NOMO-1 treated with DMSO at 0.1 percent for 48 hours (cell line): ENCODE measurements at regions not wholly inside any gene's neighbourhood (a gene's known extent, or its start where the extent isn't known, plus 50 kb on each side); places are given as distances from the start of the nearest gene placed in this dataset.
"Not testable (repeated sequence)": the region's sequence is repeated elsewhere in the genome, so short reads cannot be mapped to it uniquely, and the experiment has no call there.

Source experiments
- DNase-seq: peaks from one replicate; lab custom pipeline; 2025; ENCODE audit not compliant: unreplicated experiment; lab: John Stamatoyannopoulos, UW

DNA sequence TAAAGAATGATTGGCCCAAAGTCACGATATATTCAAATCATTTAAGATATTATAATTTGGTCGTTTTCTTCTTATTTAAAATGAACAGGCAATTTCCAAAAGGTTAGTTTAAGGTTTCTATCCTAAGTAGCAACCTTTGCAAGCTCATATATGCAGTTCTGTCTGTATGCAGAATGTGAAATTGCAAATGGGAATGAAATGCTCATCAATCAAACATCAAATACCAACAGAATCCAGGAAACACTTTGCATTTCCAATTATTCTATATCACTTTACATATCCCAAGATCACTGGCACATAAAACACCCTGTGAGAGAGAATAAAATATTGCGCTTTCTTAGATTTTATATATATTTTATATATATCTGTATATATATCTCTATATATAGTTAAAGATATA, 237.3 kb downstream of the NRIP1 start:
- DNase-seq: no peak

DNA sequence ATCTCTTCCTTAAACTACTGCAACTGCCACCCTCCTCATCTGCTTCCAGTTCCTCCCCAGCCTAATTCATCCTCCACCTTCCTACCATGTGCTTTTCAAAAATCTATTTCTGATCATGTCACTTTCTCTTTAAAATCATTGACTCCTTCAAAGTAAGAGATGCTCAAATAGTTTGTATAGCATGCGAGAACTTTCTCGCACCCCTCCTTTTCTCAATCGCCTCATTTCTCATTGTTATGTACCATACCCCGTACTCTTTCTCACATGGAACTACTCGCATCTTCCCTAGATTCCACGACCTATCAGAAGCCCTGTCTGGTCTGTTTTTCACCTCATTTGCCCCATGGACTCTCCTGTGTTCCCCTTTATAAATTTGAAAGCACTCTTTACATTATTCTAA, 238.2 kb downstream of the NRIP1 start:
- no peak for DNase-seq

DNA sequence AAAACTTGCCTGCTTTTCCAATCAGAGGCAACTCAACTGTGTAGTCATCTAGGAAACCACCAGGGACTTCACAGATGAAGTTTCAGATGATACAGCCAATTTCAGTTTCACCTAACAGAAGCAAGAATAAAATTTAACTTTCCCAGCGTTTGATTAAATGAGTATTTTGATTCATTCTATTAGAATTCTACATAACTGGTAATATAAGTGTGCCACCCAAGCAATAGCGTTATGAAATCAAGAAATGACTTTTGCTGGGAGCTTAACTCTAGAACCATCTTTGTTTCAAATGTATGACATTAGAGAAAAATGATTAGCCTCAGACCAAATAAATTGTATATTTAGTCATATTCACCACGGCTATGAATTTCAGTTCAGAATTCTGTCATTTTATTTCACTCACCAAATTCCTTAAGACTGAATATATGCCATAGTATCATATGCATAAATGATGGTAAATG, 239.3 kb downstream of the NRIP1 start:
- no peak for DNase-seq

DNA sequence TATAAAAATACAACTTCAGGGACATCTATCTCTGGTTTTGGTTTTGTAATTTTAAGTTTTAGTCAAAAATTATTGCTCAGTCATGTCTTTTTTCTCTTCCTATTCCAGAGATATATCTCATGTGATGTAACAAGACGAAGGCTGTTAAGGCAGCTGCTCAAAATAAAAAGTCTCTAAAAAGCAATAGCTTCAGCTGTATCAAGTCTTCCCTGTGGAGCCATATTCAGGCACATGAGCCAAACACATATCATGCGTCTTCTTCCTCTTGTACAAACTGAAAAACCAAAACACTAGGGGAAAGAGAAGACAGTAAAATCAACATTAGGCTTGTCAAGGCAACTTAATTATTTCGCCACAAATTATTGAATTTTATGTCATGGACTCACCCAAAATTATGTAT, 240.7 kb downstream of the NRIP1 start:
- DNase-seq: no peak

DNA sequence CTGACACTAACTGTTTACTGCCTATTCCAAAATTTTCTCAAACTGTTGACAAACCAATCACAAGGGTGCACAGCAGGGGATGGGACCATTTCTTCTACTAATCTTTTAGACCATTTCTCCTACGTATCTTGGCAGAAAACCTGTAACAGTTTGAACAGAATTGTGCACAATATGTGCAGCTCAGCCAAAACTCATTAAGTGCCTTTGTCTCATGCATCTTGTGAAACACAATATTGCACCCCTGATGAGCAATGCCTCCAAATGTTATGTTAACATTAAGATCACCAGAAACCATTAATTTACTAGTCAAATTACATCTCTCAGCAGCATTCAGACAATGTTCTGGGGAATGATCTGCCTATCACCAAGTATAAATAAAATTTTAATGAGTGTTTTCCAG, 247.5 kb downstream of the NRIP1 start:
- DNase-seq: no peak

DNA sequence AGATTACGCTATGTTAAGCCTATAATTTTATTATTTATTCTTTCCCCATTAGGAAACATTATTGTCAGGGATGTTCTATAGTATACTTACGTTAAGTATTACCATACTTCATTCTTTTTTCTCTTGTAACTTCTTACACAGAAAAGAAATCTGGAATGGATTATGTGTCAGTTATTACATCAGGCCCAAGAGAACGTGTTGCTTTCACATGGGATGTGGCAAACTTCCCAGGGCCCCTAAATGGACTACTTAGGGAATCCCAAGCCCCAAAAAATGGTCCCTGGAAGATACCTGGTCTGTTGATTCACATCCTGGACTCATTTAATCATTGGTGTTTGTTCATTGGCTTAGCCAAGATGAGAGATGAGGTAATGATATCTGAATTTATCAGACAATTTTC, 249.8 kb downstream of the NRIP1 start:
- no peak for DNase-seq

DNA sequence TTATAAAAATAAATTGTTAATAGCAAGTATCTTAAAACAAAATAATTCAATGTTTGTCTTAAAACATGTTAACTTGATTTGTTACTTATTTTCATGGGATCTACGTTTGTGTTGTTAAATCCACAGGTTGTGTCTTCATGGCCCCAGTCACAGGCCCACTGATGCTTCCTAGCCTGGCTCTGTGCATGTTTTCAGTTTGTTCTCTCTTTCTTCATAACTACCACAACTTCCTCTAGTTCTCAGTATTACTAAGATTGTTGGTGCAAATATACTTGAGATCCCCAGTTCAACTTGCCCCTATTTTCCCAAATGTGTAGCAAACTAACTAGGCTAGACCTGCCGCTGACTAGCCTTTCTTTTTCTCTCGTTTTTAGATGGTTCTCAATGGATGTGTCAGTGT, 250.5 kb downstream of the NRIP1 start:
- DNase-seq: no peak

DNA sequence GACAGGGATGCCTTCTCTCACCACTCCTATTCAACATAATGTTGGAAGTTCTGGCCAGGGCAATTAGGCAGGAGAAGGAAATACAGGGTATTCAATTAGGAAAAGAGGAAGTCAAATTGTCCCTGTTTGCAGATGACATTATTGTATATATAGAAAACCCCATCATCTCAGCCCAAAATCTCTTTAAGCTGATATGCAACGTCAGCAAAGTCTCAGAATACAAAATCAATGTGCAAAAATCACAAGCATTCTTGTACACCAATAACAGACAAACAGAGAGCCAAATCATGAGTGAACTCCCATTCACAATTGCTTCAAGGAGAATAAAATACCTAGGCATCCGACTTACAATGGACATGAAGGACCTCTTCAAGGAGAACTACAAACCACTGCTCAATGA, 258.1 kb upstream of the SAMSN1 start:
- not testable (repeated sequence) for DNase-seq

DNA sequence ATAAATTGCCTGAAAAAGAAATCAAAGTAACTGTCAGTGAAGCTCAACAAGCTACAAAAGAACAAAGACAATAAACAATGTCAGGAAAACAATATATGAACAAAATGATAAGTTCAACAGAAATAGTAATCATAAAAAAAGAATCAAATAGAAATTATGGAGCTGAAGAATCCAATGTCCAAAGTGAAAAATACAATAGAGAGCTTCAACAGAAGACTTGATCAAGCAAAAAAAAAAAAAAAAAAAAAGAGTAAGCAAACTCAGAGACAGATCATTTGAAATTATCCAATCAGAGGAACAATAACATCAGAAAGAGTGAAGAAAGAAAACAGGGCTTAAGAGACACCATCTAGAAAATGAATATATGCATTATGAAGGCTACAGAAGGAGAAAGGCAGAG, 251.4 kb upstream of the SAMSN1 start:
- no peak for DNase-seq

DNA sequence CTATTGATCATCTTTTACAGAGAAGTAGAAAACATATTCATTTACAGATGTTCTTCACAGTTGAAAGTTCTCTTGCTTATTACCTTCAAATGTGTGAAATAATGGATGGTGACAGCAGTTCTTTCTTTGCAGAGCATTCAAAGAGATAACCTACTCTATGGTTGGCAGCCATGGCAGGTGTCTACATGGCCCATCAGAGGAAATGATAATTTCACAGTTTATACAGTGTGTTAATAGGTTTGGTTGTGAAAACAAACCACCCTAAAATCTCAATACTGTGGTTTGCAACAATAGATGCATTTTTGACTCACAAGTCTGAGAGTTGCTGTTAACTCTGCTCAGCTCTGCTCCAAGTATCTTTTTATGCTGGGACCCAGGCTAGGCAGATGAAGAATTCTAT, 241.2 kb upstream of the SAMSN1 start:
- DNase-seq: no peak

DNA sequence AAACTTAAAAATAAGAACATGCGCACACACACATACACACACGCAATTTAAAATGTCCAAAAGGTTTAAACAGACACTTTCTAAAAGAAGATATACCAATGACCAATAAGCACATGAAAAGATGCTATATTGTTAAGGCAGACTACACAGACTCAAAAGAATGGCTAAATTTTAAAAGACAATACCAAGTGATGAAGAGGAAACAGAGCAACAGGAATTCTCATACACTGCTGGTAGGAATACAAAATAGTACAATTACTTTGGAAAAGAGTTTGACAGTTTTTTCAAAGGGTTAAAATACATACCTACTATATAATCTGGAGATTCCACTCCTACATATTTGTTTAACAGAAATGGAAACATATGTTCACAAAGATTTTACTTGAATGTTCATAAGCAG, 239.6 kb upstream of the SAMSN1 start:
- no peak for DNase-seq

DNA sequence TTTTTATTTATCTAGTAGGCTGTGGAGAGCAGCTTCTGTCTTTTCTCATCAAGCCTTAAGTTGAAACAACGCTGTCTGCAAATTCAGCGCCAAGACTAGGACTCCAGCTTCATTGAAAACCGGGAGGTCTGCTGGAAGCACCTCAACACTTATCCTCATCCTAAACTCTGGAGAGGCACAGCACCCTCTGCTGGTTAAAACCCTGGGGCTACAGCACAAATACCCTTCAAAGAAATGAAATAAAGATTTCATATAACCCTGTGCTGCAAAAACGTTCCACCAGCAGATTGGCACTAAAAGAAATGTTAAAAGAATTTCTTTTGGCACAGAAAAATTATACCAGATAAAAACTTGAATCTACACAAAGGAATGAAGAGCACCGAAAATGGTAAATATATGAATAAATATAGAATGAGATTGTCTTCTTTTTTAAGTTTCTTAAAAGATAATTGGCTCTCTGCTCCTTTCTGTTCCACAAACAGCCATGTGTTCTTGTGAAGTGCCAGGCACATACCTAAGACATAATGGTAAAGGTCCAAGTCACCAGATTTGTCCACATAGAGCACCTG, 227.7 kb upstream of the SAMSN1 start:
- DNase-seq: peak; percentile 49

DNA sequence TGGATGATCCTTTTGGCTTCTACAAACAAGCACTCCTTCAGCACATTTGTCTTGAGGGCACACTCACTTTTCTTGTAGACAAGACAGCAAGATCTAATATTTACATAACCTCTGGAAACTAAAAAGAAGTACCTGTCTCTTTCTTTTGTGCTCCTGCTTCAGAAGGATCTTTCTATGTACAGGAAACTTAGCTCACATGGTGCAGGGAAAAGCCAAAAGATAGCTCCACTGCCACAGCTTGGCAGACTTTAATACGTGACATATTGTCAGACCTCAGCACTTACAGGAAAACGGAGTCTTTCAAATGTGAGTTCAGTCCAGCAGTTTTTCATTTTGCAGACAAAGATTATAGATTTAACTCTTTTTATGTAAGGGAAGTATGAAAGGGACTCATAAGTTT, 225.5 kb upstream of the SAMSN1 start:
- no peak for DNase-seq

DNA sequence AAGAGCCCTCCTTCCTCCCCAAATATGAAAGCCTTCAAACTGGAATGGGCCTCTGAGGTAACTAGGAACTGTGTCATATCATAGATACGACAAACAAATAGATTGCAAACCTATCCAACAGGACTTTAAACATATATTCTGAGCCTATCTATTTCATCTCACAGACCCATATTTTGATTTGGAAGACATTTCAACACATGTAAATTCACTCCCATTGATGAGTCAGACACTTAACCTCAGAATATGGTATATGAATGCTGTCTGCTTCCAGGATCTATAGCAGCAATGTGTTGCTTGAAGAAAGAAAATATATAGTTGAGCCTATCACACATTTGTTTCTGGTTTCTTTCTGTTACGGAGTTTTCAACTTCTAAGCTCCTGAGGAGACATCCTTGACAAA, 221.9 kb upstream of the SAMSN1 start:
- no peak for DNase-seq

DNA sequence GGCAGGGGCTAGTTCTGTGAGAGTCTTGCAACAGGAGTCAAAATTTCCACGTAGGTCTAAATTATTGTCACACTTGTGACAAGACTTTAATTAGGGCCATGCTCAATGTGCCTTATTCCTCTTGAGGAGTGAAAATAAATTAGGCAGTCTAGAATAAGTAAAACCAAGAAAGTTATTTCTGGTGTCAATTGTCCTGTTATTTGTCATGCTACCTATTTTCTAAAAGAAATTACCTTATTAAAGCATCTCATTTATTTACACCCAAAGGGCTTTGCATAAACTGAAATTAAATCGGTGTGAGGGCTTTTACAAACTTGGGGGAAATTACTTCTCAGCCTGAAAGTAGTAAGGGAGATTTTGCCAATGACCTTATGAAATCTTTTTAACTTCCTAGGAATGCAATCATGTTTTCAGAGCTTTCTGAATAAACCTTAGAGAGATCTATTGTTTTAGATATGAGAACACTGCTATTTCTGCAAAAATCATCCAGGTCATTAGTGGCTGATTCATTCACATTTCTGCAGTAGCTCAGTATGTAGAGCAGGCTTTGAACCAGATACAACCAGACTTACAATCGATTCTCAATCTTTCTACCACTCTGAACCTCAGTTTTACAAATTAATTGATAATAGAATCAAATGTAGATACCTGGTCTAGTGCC, 221.2 kb upstream of the SAMSN1 start:
- DNase-seq: no peak

DNA sequence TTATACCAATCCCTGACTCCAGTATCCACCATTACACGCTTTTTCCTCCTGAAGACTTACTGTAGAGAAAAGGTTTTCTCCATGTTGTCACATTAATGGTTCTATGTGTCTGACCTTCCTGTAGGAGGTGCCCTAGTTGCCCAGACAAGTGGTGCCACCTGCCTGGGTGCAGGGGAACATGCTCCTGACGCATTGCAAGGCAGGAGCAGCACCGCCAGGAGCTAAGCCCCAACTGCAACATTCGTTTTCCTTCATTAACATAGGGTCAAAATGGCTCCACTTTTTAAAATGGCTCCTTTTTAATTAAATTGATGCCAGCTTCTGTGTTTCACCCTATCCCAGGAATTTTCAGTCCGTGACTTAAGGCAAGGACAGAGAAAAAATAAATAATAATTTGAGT, 220.1 kb upstream of the SAMSN1 start:
- no peak for DNase-seq

DNA sequence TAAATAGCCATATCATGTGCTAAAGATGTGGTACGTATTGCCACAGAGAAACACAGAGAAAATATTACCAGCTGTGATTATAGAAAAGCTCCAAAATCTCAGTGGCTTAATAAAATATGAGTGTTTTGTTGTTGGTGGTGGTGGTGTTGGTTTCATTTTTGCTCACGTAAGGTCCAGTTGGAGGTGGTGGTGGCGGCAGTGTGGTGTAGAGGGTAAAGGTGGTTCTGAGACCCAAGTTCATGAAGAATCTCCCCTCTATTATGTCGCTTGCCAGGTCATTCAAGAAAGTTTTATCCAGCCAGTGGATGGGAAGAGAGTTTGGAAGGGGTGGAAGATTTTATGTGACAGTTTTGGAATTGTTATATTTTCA, 217.6 kb upstream of the SAMSN1 start:
- no peak for DNase-seq

DNA sequence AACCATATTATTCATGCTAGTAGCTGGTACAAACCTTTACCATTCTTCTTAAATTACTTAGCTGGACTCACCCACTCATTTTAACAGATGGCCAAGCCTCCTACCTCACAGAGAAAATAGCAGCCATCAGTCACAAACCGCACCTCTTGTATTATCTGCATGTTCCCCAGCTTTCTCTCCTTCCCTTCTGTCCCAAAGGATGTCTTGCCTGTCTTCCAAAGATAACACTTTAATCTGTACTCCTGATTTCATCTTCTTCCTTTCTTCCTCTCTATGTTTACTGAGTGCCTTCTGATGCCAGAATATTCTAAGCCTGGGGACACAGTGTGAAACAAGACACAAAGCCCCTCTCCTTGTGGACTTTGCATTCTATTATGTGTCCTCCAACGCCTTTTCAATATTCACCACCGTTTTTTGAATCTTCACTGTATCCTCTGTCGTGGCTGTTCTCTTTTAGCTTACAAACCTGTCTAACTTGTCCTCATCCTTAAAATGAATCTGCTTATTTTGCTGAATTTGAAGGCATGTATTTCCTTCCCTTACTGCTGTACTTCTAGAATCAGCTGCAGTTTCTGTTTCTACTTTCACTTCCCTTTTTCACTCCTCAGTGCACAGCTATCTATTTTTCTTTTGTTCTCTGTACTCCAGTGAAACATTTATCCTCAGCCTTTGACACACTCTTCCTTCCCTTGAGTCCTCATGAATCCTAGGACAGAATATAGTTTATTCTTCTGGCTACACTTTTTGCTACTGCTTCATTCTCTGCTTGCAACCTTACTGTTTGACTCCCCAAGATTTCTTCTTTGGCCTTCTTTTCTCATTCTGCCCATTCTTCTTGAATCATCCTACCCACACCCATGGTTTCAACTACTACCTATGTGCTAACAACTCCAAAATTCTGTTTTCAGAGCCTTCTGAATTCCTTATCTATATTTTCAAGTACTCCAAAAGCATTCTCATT, 216.9 kb upstream of the SAMSN1 start:
- DNase-seq: peak; percentile 94

DNA sequence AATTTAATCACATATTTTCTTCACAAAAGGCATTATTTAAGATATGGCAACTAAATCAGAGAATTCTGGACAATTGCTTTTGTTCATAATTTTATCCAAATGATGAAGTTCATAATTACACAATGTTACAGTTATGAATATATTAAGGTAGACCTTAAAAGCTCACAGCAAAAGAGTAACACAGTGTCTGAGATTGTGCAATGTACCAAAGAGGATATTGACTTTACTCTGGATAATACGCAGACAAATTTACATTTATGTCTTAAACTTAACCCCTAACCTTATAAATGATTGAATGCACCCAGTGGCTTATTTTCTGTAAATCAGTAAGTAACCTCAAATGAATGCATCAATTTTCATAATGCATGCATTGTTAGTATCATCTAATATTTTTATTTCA, 216.2 kb upstream of the SAMSN1 start:
- no peak for DNase-seq

DNA sequence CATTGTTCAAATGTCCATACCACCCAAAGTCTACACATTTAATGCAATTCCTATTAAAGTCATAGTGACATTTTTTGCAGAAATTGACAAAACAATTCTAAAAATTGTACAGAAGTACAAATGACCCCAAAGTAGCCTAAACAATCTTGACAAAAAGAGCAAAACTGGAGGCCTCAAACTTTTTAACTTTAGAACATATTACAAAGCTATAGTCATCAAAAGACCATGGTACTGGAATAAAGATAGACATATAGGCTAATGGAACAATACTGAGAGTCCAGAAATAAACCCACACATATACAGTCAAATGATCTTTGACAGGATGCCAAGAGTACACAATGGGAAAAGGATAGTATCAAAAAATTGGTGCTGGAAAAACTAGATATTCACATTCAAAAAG, 213.2 kb upstream of the SAMSN1 start:
- no peak for DNase-seq

DNA sequence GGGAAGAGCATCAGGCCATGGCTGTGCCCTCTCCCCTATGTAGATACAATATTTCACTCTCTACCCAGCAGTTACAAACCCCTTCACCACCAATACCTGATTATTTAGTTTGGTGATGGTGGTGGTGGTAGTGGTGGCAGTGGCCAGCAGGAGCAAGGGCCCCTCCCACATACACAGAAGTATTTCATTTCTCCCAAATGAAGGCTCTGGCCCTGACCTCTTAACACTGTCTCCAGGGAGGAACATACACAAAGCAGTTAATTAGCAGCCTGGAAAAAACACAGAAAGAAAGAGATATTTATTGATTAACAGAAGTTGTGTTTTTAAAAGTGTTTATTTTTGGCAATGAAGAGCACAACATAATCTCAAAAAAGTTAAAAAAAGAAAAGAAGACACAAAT, 212.7 kb upstream of the SAMSN1 start:
- no peak for DNase-seq
